CD4-positive, alpha-beta T cell (primary cell): ENCODE measurements at regions not wholly inside any gene's neighbourhood (a gene's known extent, or its start where the extent isn't known, plus 50 kb on each side); places are given as distances from the start of the nearest gene placed in this dataset.

Experiments used
- ATAC-seq: fragments of 200-7000 bp; cut with Tn5 transposase; one replicate; pipeline ENCODE4 v1.10.0; 2022; ENCODE audit warnings: mild to moderate bottlenecking; ENCODE audit not compliant: poor library complexity
- CTCF ChIA-PET: fragments of 350-600 bp; sonication (Branson Sonifier 250); formaldehyde crosslinking; loops from one replicate; lab custom pipeline; 2021; ENCODE audit warnings: antibody characterized with exemption, inconsistent platforms; lab: Charles Lee
- POLR2A ChIA-PET: fragments of 350-600 bp; sonication (Branson Sonifier 250); formaldehyde crosslinking; loops from one replicate; lab custom pipeline; 2021; ENCODE audit warnings: antibody characterized with exemption, inconsistent platforms; lab: Charles Lee
- DNase-seq, 14 experiments: peaks; one replicate each; pipeline ENCODE4 v3.0.0-alpha.2; 2013 to 2020; ENCODE audit warnings: mixed read lengths in 2 of 14
- H3K27ac ChIP-seq, 2 donors: one replicate each; pipeline versions ENCODE4 v1.5.1 to v1.7.0; 2013; ENCODE audit warnings: low read length in 2 of 2, low read depth in 1 of 2, mild to moderate bottlenecking in 1 of 2
- H3K27me3 ChIP-seq, 2 experiments: 1 replicate in 1 of 2; 2 replicates in 1 of 2; pipeline versions ENCODE4 v1.6.1 to v1.7.0; 2013; ENCODE audit warnings: low read length in 2 of 2, control low read depth in 1 of 2, mild to moderate bottlenecking in 1 of 2, moderate library complexity in 1 of 2; ENCODE audit not compliant: insufficient read depth in 2 of 2, control insufficient read depth in 1 of 2
- H3K36me3 ChIP-seq: one replicate; pipeline ENCODE4 v1.6.1; 2013; ENCODE audit warnings: low read length, control low read depth; ENCODE audit not compliant: insufficient read depth
- H3K4me1 ChIP-seq: one replicate; pipeline ENCODE4 v1.6.1; 2013; ENCODE audit warnings: low read length, control low read depth; ENCODE audit not compliant: insufficient read depth
- H3K4me3 ChIP-seq: one replicate; pipeline ENCODE4 v1.5.1; 2013; ENCODE audit warnings: mild to moderate bottlenecking, low read length, moderate library complexity
- H3K9me3 ChIP-seq, 2 experiments: 1 replicate in 1 of 2; 2 replicates in 1 of 2; pipeline versions ENCODE4 v1.6.1 to v1.7.0; 2013; ENCODE audit warnings: low read length in 2 of 2, mild to moderate bottlenecking in 2 of 2, control low read depth in 1 of 2, moderate library complexity in 1 of 2; ENCODE audit not compliant: control insufficient read depth in 1 of 2, insufficient read depth in 1 of 2
- H3K27ac Mint-ChIP-seq: one replicate; pipeline ENCODE4 v1.8.0; 2020; ENCODE audit warnings: mixed read lengths
- H3K27me3 Mint-ChIP-seq: one replicate; pipeline ENCODE4 v1.8.0; 2021; ENCODE audit warnings: mixed read lengths
- H3K36me3 Mint-ChIP-seq: one replicate; pipeline ENCODE4 v1.8.0; 2021; ENCODE audit warnings: low read depth, mixed read lengths
- H3K4me1 Mint-ChIP-seq: one replicate; pipeline ENCODE4 v1.8.0; 2021; ENCODE audit warnings: low read depth, mixed read lengths
- H3K4me3 Mint-ChIP-seq: one replicate; pipeline ENCODE4 v1.8.0; 2020; ENCODE audit warnings: mild to moderate bottlenecking, mixed read lengths
- H3K9me3 Mint-ChIP-seq: one replicate; pipeline ENCODE4 v1.8.0; 2020; ENCODE audit warnings: mixed read lengths
- intact Hi-C, 2 experiments: fragments of 100-400 bp; cut with DNase I in 1 of 2; cut with micrococcal nuclease in 1 of 2; formaldehyde crosslinking; loops; one replicate each; pipeline versions ENCODE4 v1.15.1 to v1.9.0; 2023 to 2025; cut with DNase I, micrococcal nuclease
- TF ChIP-seq, protein P1 (sequence below): fragments of 200-600 bp; IDR thresholded peaks from one replicate; pipeline ENCODE4 v1.8.0; 2022; ENCODE audit warnings: antibody characterized with exemption, mild to moderate bottlenecking

DNA sequence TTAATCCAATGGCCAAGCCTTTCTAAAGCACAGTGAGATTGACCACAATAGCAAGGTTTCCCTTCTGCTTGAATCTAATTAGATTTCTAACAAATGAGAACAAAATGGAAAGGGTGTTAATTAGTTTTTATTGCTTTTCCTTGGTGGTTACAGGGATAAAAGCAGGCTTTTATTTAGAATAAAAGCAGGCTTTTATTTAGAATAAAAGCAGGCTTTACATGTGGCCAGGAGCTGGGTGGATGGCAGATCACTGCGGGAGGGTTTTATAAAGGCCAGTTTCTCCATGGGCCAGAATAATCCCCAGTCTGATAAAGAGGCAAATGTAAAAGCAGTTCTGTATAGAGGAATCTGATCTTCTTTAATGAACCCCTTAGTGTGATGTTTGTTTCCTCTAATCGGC, 470.2 kb downstream of the TMEM232 start:
- Histone ChIP-seq H3K27me3 (no peaks in the 10 kb centered on the region), H3K27ac (no peak overlapping the region), H3K9me3 (no peaks in the 10 kb centered on the region), H3K4me3 (no peak overlapping the region), H3K36me3 (no peaks in the 10 kb centered on the region), H3K4me1 (no peaks in the 10 kb centered on the region)
- ChIA-PET POLR2A (no interaction called here), CTCF (no interaction called here)
- DNase-seq = no peak
- no peak for ATAC-seq
- H3K4me1 Mint-ChIP-seq = no peaks in the 10 kb centered on the region
- no peak overlapping the region for H3K4me3 Mint-ChIP-seq
- TF ChIP-seq, protein P1, sequence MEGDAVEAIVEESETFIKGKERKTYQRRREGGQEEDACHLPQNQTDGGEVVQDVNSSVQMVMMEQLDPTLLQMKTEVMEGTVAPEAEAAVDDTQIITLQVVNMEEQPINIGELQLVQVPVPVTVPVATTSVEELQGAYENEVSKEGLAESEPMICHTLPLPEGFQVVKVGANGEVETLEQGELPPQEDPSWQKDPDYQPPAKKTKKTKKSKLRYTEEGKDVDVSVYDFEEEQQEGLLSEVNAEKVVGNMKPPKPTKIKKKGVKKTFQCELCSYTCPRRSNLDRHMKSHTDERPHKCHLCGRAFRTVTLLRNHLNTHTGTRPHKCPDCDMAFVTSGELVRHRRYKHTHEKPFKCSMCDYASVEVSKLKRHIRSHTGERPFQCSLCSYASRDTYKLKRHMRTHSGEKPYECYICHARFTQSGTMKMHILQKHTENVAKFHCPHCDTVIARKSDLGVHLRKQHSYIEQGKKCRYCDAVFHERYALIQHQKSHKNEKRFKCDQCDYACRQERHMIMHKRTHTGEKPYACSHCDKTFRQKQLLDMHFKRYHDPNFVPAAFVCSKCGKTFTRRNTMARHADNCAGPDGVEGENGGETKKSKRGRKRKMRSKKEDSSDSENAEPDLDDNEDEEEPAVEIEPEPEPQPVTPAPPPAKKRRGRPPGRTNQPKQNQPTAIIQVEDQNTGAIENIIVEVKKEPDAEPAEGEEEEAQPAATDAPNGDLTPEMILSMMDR = no peak
- intact Hi-C loops = no loop called here
- H3K27ac Mint-ChIP-seq = no peak overlapping the region
- H3K9me3 Mint-ChIP-seq = no peaks in the 10 kb centered on the region
- H3K27me3 Mint-ChIP-seq = no peaks in the 10 kb centered on the region
- no peaks in the 10 kb centered on the region for H3K36me3 Mint-ChIP-seq

DNA sequence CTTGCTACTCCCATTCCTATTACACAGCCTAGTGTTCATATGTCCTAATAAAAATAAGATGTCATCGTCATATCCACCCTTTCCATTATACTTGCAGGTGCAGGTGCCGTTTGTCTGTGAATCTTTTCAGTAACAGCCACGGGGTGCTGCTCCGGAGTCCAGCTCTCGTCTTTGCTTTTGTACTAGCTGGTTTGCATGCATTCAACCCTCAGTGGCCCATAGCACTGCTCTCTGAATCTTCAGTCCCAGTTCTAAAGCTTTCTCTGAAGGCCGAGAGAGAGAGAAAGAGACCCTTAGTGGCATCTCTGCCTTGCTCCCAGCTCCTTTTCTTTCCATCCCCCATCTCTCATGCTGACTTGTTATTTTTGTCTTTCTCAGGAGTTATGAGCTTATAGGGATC, 468.5 kb downstream of the TMEM232 start:
- Mint-ChIP-seq H3K27ac (no peak overlapping the region), H3K4me3 (no peak overlapping the region), H3K27me3 (no peaks in the 10 kb centered on the region), H3K9me3 (no peaks in the 10 kb centered on the region), H3K36me3 (no peaks in the 10 kb centered on the region), H3K4me1 (no peaks in the 10 kb centered on the region)
- Histone ChIP-seq H3K27me3 (no peaks in the 10 kb centered on the region), H3K9me3 (no peaks in the 10 kb centered on the region), H3K4me1 (no peaks in the 10 kb centered on the region), H3K36me3 (no peaks in the 10 kb centered on the region), H3K27ac (no peak overlapping the region), H3K4me3 (no peak overlapping the region)
- intact Hi-C loops = no loop called here
- DNase-seq (no peak), ATAC-seq (no peak)
- TF ChIP-seq, protein P1 = no peak
- ChIA-PET CTCF (no interaction called here), POLR2A (no interaction called here)

DNA sequence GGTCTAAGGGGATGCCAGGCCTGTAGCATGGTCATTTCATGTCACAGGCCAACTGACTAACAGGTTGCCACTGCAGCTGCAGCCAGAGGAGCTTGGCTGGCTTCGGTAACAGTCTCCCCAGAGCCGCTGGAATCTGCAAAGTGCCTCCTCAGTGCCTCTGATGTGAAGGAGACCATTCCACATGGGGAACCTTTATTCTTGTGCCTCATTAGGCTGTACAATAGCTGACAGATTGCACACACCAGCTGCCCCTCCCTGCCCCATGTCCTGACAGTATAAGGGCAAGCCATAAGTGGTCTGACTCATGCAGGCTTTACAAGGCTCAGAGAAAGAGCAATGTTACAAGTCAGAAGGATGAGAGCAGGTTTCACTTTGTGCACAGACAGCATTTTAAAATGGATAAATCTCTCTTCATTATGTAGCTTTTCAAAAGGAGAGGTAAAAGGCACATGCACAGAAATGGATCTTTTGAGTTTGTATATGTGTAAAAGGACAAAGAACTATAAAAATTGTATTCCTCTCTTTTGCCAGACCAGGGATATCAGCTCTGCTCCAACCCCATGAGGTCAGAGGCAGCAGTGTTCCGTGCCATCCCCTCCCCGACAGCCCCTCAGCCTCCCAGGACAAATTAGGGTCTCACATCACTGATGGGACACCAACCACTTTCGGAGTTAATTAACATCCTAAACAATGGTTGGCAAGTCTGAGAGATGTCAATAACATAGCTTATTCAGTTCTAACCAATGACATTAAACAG, 467.8 kb downstream of the TMEM232 start:
- H3K4me3 Mint-ChIP-seq = no peak overlapping the region
- no peaks in the 10 kb centered on the region for H3K4me1 Mint-ChIP-seq
- H3K27ac ChIP-seq = no peak overlapping the region
- H3K9me3 ChIP-seq = no peaks in the 10 kb centered on the region
- TF ChIP-seq, protein P1 = no peak
- H3K9me3 Mint-ChIP-seq = no peaks in the 10 kb centered on the region
- no peaks in the 10 kb centered on the region for H3K36me3 ChIP-seq
- ChIA-PET CTCF (no interaction called here), POLR2A (no interaction called here)
- H3K27ac Mint-ChIP-seq = no peak overlapping the region
- intact Hi-C loops = no loop called here
- no peak overlapping the region for H3K4me3 ChIP-seq
- H3K27me3 Mint-ChIP-seq = no peaks in the 10 kb centered on the region
- ATAC-seq (no peak), DNase-seq (no peak)
- H3K36me3 Mint-ChIP-seq = no peaks in the 10 kb centered on the region
- no peaks in the 10 kb centered on the region for H3K27me3 ChIP-seq
- H3K4me1 ChIP-seq = no peaks in the 10 kb centered on the region
